RWPE2 (cell line): ENCODE measurements at regions not wholly inside any gene's neighbourhood (a gene's known extent, or its start where the extent isn't known, plus 50 kb on each side); places are given as distances from the start of the nearest gene placed in this dataset.
"Not testable (repeated sequence)": the region's sequence is repeated elsewhere in the genome, so short reads cannot be mapped to it uniquely, and the experiment has no call there.

Source experiments
- ATAC-seq: fragments of 200-7000 bp; cut with Tn5 transposase; 3 replicates; pipeline ENCODE4 v1.9.1; 2021; ENCODE audit warnings: low read depth
- DNase-seq: peaks from one replicate; pipeline ENCODE4 v3.0.0-alpha.2; 2020; ENCODE audit warnings: low spot score
- H3K27ac ChIP-seq: fragments of 450-650 bp; 2 replicates; pipeline ENCODE4 v1.5.1; 2017; ENCODE audit warnings: mild to moderate bottlenecking; ENCODE audit not compliant: poor library complexity, severe bottlenecking
- H3K27me3 ChIP-seq: fragments of 250-450 bp; sonication (Bioruptor Pico); 2 replicates; pipeline ENCODE4 v1.5.1; 2021; ENCODE audit warnings: mild to moderate bottlenecking, moderate library complexity; ENCODE audit not compliant: insufficient read depth, poor library complexity, severe bottlenecking
- H3K36me3 ChIP-seq: fragments of 250-450 bp; sonication (Bioruptor Pico); 2 replicates; pipeline ENCODE4 v1.5.1; 2020; ENCODE audit warnings: low read depth, mild to moderate bottlenecking, moderate library complexity
- H3K4me1 ChIP-seq: fragments of 250-450 bp; sonication (Bioruptor Pico); 2 replicates; pipeline ENCODE4 v1.5.1; 2021; ENCODE audit warnings: mild to moderate bottlenecking, moderate library complexity; ENCODE audit not compliant: insufficient read depth, poor library complexity, severe bottlenecking
- H3K4me3 ChIP-seq: fragments of 250-450 bp; sonication (Bioruptor Pico); 2 replicates; pipeline ENCODE4 v1.5.1; 2021; ENCODE audit warnings: mild to moderate bottlenecking, moderate library complexity; ENCODE audit not compliant: severe bottlenecking
- H3K9me3 ChIP-seq: fragments of 250-450 bp; sonication (Bioruptor Pico); 2 replicates; pipeline ENCODE4 v1.5.1; 2021; ENCODE audit warnings: mild to moderate bottlenecking, moderate library complexity; ENCODE audit not compliant: severe bottlenecking
- TF ChIP-seq, protein P1 (sequence below): fragments of 450-650 bp; IDR thresholded peaks from one replicate; pipeline ENCODE4 v1.5.1; 2017; ENCODE audit warnings: mild to moderate bottlenecking, moderate library complexity; ENCODE audit not compliant: poor library complexity, severe bottlenecking

- Histone ChIP-seq H3K4me1 (no peaks in the 10 kb centered on the region), H3K36me3 (no peaks in the 10 kb centered on the region), H3K27ac (no peak overlapping the region), H3K4me3 (no peak overlapping the region), H3K27me3 (no peaks in the 10 kb centered on the region), H3K9me3 (no peaks in the 10 kb centered on the region)
- TF ChIP-seq, protein P1, sequence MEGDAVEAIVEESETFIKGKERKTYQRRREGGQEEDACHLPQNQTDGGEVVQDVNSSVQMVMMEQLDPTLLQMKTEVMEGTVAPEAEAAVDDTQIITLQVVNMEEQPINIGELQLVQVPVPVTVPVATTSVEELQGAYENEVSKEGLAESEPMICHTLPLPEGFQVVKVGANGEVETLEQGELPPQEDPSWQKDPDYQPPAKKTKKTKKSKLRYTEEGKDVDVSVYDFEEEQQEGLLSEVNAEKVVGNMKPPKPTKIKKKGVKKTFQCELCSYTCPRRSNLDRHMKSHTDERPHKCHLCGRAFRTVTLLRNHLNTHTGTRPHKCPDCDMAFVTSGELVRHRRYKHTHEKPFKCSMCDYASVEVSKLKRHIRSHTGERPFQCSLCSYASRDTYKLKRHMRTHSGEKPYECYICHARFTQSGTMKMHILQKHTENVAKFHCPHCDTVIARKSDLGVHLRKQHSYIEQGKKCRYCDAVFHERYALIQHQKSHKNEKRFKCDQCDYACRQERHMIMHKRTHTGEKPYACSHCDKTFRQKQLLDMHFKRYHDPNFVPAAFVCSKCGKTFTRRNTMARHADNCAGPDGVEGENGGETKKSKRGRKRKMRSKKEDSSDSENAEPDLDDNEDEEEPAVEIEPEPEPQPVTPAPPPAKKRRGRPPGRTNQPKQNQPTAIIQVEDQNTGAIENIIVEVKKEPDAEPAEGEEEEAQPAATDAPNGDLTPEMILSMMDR, result no peak
- DNase-seq (no peak), ATAC-seq (no peak)
These were observed 463.0 kb downstream of the SIPA1L2 start for GRCh38 chr1:232166942-232167341.

- ATAC-seq (no peak), DNase-seq (no peak)
- H3K27me3 ChIP-seq, result no peaks in the 10 kb centered on the region
- no peaks in the 10 kb centered on the region for H3K9me3 ChIP-seq
- no peaks in the 10 kb centered on the region for H3K4me1 ChIP-seq
- TF ChIP-seq, protein P1, result no peak
- H3K36me3 ChIP-seq, result no peaks in the 10 kb centered on the region
- no peak overlapping the region for H3K27ac ChIP-seq
- no peak overlapping the region for H3K4me3 ChIP-seq
These were observed 465.6 kb downstream of the SIPA1L2 start for GRCh38 chr1:232164078-232164963.

GRCh38 chr1:232163533-232163932 lies 466.4 kb downstream of the SIPA1L2 start:
- Histone ChIP-seq H3K27ac (no peak overlapping the region), H3K4me1 (no peaks in the 10 kb centered on the region), H3K27me3 (no peaks in the 10 kb centered on the region), H3K4me3 (no peak overlapping the region), H3K36me3 (no peaks in the 10 kb centered on the region), H3K9me3 (no peaks in the 10 kb centered on the region)
- TF ChIP-seq, protein P1, result no peak
- no peak for ATAC-seq
- no peak for DNase-seq

GRCh38 chr1:232162001-232162400 lies 467.9 kb downstream of the SIPA1L2 start:
- TF ChIP-seq, protein P1, result no peak
- no peaks in the 10 kb centered on the region for H3K27me3 ChIP-seq
- H3K4me1 ChIP-seq, result no peaks in the 10 kb centered on the region
- H3K4me3 ChIP-seq, result no peak overlapping the region
- DNase-seq (no peak), ATAC-seq (no peak)
- no peak overlapping the region for H3K27ac ChIP-seq
- no peaks in the 10 kb centered on the region for H3K36me3 ChIP-seq
- no peaks in the 10 kb centered on the region for H3K9me3 ChIP-seq

GRCh38 chr1:232158558-232158957 lies 471.4 kb downstream of the SIPA1L2 start:
- H3K36me3 ChIP-seq, H3K27ac ChIP-seq, H3K4me3 ChIP-seq, DNase-seq, H3K27me3 ChIP-seq, H3K9me3 ChIP-seq, H3K4me1 ChIP-seq, ATAC-seq: not testable (repeated sequence)

DNA sequence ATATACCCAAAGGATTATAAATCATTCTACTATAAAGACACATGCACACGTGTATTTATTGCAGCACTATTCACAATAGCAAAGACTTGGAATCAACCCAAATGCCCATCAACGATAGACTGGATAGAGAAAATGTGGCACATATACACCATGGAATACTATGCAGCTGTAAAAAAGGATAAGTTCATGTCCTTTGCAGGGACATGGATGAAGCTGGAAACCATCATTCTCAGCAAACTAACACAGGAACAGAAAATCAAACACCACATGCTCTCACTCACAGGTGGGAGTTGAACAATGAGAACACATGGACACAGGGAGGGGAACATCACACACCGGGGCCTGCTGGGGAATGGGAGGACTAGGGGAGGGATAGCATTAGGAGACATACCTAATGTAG lies 473.9 kb downstream of the SIPA1L2 start:
- not testable (repeated sequence) for ATAC-seq, H3K27me3 ChIP-seq, H3K4me3 ChIP-seq, H3K36me3 ChIP-seq, DNase-seq, H3K27ac ChIP-seq, H3K9me3 ChIP-seq, H3K4me1 ChIP-seq
